GM19452 (cell line): ENCODE measurements at regions not wholly inside any gene's neighbourhood (a gene's known extent, or its start where the extent isn't known, plus 50 kb on each side); places are given as distances from the start of the nearest gene placed in this dataset.
"Not testable (repeated sequence)": the region's sequence is repeated elsewhere in the genome, so short reads cannot be mapped to it uniquely, and the experiment has no call there.

ENCODE experiments used
- ATAC-seq: cut with Tn5 transposase; IDR thresholded peaks from one replicate; pipeline ENCODE4 v1.9.1; 2021; ENCODE audit not compliant: unreplicated experiment

GRCh38 chr4:153877898-153878297, 89.0 kb upstream of the SFRP2 start:
- ATAC-seq = no peak

DNA sequence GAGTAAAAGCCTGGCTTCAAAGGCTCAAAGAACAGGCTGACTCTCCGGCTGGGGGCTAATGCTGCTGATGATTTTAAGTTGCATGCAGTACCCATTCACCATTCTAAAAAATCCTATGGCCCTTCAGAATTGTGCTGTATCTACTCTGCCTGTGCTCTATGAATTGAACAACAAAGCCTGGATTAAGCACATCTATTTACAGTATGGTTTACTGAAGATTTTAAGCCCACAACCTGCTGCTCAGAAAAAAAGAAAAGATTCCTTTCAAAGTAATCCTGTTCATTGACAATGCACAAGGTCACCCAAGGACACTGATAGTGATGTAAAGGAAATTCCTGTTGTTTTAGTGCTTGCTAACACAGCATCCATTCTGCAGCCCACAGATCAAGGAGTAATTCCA, 84.9 kb upstream of the SFRP2 start:
- ATAC-seq = no peak

- ATAC-seq = not testable (repeated sequence)
Measured at GRCh38 chr4:153866766-153867165, 77.9 kb upstream of the SFRP2 start.

GRCh38 chr4:153852501-153852900, 63.6 kb upstream of the SFRP2 start:
- ATAC-seq = no peak

DNA sequence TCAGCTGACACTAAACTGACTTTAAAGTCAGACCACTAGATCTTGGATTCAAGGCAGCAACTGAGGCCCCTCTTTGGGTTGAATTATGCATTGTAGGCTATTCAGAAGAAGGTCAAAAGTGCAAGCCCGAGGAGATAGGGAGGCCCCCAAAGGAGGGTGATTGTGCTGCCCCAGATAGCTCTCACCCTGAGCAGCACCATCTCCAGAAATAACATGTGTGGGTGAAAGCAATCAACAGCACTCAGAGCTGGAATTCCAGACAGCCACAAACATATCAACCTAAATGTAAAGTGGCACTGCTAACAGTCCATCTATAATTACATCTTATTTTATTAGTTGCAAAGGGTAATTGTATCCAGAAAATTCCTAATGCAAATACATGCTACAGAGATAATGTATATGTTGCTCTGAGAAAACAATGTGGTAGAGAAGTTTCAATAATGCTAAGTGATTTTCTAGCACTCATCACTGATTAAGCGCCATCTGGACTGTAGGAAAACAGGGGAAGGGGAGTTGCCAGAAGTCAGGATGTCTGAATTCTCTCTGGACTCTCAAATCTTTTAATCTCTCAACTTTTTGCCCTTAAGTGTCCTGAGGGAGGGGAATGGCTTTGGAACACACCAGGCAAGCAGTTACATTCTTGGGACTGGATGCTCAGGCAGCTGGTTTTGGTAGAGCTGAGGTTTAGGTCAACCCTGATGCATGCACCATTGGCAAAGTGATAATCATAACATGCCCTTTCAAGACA, 61.8 kb upstream of the SFRP2 start:
- ATAC-seq = no peak

DNA sequence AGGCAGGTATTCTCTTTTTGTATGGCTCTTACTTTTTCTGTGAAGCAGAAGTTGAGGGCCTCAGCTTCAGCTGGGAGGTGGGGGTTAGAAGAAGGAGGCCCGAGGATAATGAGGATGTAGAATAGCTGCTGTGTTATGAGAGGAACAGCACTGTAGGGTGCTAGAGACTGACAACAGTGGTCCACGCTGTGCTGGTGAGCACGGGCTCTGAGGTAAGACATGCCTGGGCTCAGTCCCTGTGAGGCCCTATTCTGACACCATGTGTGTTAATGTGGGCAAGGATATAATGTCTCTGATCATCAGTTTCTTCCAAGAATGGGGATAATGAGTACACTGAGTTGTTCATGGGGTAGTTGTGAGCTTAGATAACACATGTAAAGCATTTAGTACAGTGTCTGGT, 55.3 kb upstream of the SFRP2 start:
- ATAC-seq = no peak
